Spleen (tissue), 7 donors: ENCODE measurements at regions not wholly inside any gene's neighbourhood (a gene's known extent, or its start where the extent isn't known, plus 50 kb on each side); places are given as distances from the start of the nearest gene placed in this dataset.

ENCODE experiments used
- POLR2AphosphoS5 ChIP-seq, 3 donors: sonication (generic); formaldehyde crosslinking; IDR thresholded peaks; one replicate each; pipeline ENCODE4 v1.5.1; 2017; ENCODE audit warnings: antibody characterized with exemption in 3 of 3
- TF ChIP-seq, protein P1 (sequence below), 11 experiments: fragments of 200-600 bp in 7 of 11; fragments of 450-650 bp in 4 of 11; sonication (generic) in 4 of 11; IDR thresholded peaks in 8 of 11; conservative IDR thresholded peaks in 3 of 11; 1 replicate in 7 of 11; 2 replicates in 4 of 11; pipeline versions ENCODE4 v1.4.0 to v1.8.0; 2016 to 2021; ENCODE audit warnings: antibody characterized with exemption in 11 of 11, inconsistent platforms in 4 of 11, mild to moderate bottlenecking in 1 of 11
- donor health status: DM: no; HTN: no; CAD: no; lungs with moderate emphysema.
- donor health status: DM: no; HTN: no; CAD: no.
- donor health status: DM: no; HTN: no; CAD: no.

DNA sequence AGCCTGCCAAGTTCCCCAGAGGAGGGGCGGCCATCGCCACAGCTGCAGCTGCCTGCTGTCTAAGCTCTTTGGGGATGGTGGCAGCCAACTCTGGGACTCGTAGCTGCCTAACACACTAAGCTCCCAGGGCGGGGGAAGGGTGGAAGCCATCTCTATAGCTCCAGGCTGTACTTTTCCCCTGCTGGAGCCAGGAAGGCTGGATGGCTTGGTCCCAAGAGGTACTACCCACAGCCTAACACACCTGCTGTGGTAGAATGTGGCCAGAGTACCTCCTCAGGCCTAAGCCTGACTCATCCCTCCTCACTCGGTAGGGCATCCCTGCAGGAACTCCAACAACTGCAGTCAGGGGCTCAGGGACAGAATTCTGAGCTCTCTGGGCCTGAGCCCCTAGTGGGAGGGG, 151.7 kb upstream of the TAC1 start:
- TF ChIP-seq, protein P1, sequence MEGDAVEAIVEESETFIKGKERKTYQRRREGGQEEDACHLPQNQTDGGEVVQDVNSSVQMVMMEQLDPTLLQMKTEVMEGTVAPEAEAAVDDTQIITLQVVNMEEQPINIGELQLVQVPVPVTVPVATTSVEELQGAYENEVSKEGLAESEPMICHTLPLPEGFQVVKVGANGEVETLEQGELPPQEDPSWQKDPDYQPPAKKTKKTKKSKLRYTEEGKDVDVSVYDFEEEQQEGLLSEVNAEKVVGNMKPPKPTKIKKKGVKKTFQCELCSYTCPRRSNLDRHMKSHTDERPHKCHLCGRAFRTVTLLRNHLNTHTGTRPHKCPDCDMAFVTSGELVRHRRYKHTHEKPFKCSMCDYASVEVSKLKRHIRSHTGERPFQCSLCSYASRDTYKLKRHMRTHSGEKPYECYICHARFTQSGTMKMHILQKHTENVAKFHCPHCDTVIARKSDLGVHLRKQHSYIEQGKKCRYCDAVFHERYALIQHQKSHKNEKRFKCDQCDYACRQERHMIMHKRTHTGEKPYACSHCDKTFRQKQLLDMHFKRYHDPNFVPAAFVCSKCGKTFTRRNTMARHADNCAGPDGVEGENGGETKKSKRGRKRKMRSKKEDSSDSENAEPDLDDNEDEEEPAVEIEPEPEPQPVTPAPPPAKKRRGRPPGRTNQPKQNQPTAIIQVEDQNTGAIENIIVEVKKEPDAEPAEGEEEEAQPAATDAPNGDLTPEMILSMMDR (IDR thresholded peaks at IDR 0.05 in 8 of 11, conservative IDR thresholded peaks at IDR 0.05 in 3 of 11) = no peak
- TF ChIP-seq POLR2AphosphoS5 (IDR thresholded peaks at IDR 0.05) = no peak
